Epithelial cell of esophagus (primary cell): ENCODE measurements at regions not wholly inside any gene's neighbourhood (a gene's known extent, or its start where the extent isn't known, plus 50 kb on each side); places are given as distances from the start of the nearest gene placed in this dataset.

Experiments
- DNase-seq: peaks from one replicate; pipeline ENCODE4 v3.0.0; 2010; ENCODE audit warnings: low read depth
- H3K4me3 ChIP-seq: 2 replicates; pipeline ENCODE4 v1.5.1; 2011; ENCODE audit warnings: mild to moderate bottlenecking, low read length, control low read depth
- CTCF ChIP-seq: IDR thresholded peaks from 2 replicates; pipeline ENCODE4 v1.5.1; 2011; ENCODE audit warnings: low read depth, mild to moderate bottlenecking, low read length, control low read depth, inconsistent platforms; ENCODE audit not compliant: insufficient read depth; ENCODE audit errors: missing control alignments

GRCh38 chr10:131635564-131636015 lies 265.2 kb upstream of the PPP2R2D start:
- no peak for DNase-seq
- TF ChIP-seq CTCF, result no peak
- H3K4me3 ChIP-seq, result no peak overlapping the region

GRCh38 chr10:131636116-131636515 lies 264.7 kb upstream of the PPP2R2D start:
- no peak overlapping the region for H3K4me3 ChIP-seq
- no peak for TF ChIP-seq CTCF
- no peak for DNase-seq

- H3K4me3 ChIP-seq, result no peak overlapping the region
- TF ChIP-seq CTCF, result no peak
- DNase-seq, result no peak
Observed at GRCh38 chr10:131636841-131637724, 263.7 kb upstream of the PPP2R2D start.

GRCh38 chr10:131638049-131638879 lies 262.5 kb upstream of the PPP2R2D start:
- no peak for DNase-seq
- no peak for TF ChIP-seq CTCF
- no peak overlapping the region for H3K4me3 ChIP-seq

- TF ChIP-seq CTCF, result no peak
- DNase-seq, result no peak
- no peak overlapping the region for H3K4me3 ChIP-seq
Observed at GRCh38 chr10:131638880-131639278, 261.9 kb upstream of the PPP2R2D start.

- no peak overlapping the region for H3K4me3 ChIP-seq
- TF ChIP-seq CTCF, result no peak
- no peak for DNase-seq
Observed at GRCh38 chr10:131640045-131640644, 260.7 kb upstream of the PPP2R2D start.
